SK-N-MC (cell line): ENCODE measurements at regions not wholly inside any gene's neighbourhood (a gene's known extent, or its start where the extent isn't known, plus 50 kb on each side); places are given as distances from the start of the nearest gene placed in this dataset.

Experiments
- DNase-seq: peaks from one replicate; pipeline ENCODE4 v3.0.0-alpha.2; 2011; ENCODE audit warnings: low read depth, low spot score
- H3K27ac ChIP-seq: fragments of 200-600 bp; sonication (generic); 2 replicates; pipeline ENCODE4 v1.5.1; 2016; ENCODE audit warnings: mixed run types
- H3K36me3 ChIP-seq: fragments of 200-600 bp; sonication (generic); 2 replicates; pipeline ENCODE4 v1.6.1; 2017; ENCODE audit warnings: antibody characterized with exemption, low read length, mixed read lengths; ENCODE audit not compliant: insufficient read depth
- H3K4me3 ChIP-seq: fragments of 200-600 bp; sonication (generic); 2 replicates; pipeline ENCODE4 v1.5.1; 2016
- H3K9ac ChIP-seq: fragments of 200-600 bp; sonication (generic); 2 replicates; pipeline ENCODE4 v1.8.0; 2017; ENCODE audit warnings: mixed run types, mixed read lengths; ENCODE audit not compliant: insufficient read length
- H3K9me3 ChIP-seq: fragments of 200-600 bp; sonication (generic); 2 replicates; pipeline ENCODE4 v1.6.1; 2017; ENCODE audit warnings: low read depth, mild to moderate bottlenecking, antibody characterized with exemption, low read length, moderate library complexity, mixed read lengths
- EZH2 ChIP-seq: fragments of 200-600 bp; sonication (generic); IDR thresholded peaks from one replicate; pipeline ENCODE4 v1.6.1; 2017; ENCODE audit warnings: antibody characterized with exemption
- FOXP2 ChIP-seq: optimal IDR thresholded peaks from 2 replicates; pipeline ENCODE3; 2011; ENCODE audit warnings: mild to moderate bottlenecking, moderate library complexity; ENCODE audit not compliant: insufficient read depth; ENCODE audit errors: extremely low read length, control extremely low read depth
- POLR2AphosphoS5 ChIP-seq: IDR thresholded peaks from 2 replicates; pipeline ENCODE4 v1.6.1; 2012; ENCODE audit warnings: mild to moderate bottlenecking, low read depth, low read length, borderline replicate concordance

- H3K9ac ChIP-seq: no peak overlapping the region
- DNase-seq: no peak
Measured at GRCh38 chr6:91106083-91106482, 519.2 kb upstream of the MAP3K7 start.

GRCh38 chr6:91105532-91105931, 518.7 kb upstream of the MAP3K7 start:
- TF ChIP-seq FOXP2: no peak
- TF ChIP-seq EZH2: no peak
- no peak for TF ChIP-seq POLR2AphosphoS5
- no peak for DNase-seq
- Histone ChIP-seq H3K9me3 (no peaks in the 10 kb centered on the region), H3K36me3 (no peaks in the 10 kb centered on the region), H3K4me3 (no peak overlapping the region), H3K9ac (no peak overlapping the region), H3K27ac (no peak overlapping the region)

More at GRCh38 chr6:91106083-91106482, 519.2 kb upstream of the MAP3K7 start:
- TF ChIP-seq FOXP2 (no peak), POLR2AphosphoS5 (no peak), EZH2 (no peak)
- Histone ChIP-seq H3K4me3 (no peak overlapping the region), H3K36me3 (no peaks in the 10 kb centered on the region), H3K27ac (no peak overlapping the region), H3K9me3 (no peaks in the 10 kb centered on the region)

- H3K4me3 ChIP-seq: no peak overlapping the region
- H3K9me3 ChIP-seq: no peaks in the 10 kb centered on the region
- TF ChIP-seq POLR2AphosphoS5 (no peak), FOXP2 (no peak), EZH2 (no peak)
- DNase-seq: no peak
- H3K36me3 ChIP-seq: no peaks in the 10 kb centered on the region
- no peak overlapping the region for H3K27ac ChIP-seq
- no peak overlapping the region for H3K9ac ChIP-seq
Measured at GRCh38 chr6:91099479-91099878, 512.6 kb upstream of the MAP3K7 start.

- no peak for DNase-seq
- Histone ChIP-seq H3K36me3 (no peaks in the 10 kb centered on the region), H3K9ac (no peak overlapping the region), H3K9me3 (no peaks in the 10 kb centered on the region), H3K27ac (no peak overlapping the region), H3K4me3 (no peak overlapping the region)
- TF ChIP-seq POLR2AphosphoS5 (no peak), FOXP2 (no peak), EZH2 (no peak)
Measured at GRCh38 chr6:91098006-91098405, 511.1 kb upstream of the MAP3K7 start.

- TF ChIP-seq FOXP2 (no peak), POLR2AphosphoS5 (no peak), EZH2 (no peak)
- Histone ChIP-seq H3K9me3 (no peaks in the 10 kb centered on the region), H3K4me3 (no peak overlapping the region), H3K36me3 (no peaks in the 10 kb centered on the region), H3K27ac (no peak overlapping the region), H3K9ac (no peak overlapping the region)
- no peak for DNase-seq
Measured at GRCh38 chr6:91097364-91097763, 510.5 kb upstream of the MAP3K7 start.

GRCh38 chr6:91094806-91095475, 508.1 kb upstream of the MAP3K7 start:
- Histone ChIP-seq H3K4me3 (no peak overlapping the region), H3K9ac (no peak overlapping the region), H3K36me3 (no peaks in the 10 kb centered on the region), H3K27ac (no peak overlapping the region), H3K9me3 (no peaks in the 10 kb centered on the region)
- no peak for TF ChIP-seq EZH2
- no peak for TF ChIP-seq FOXP2
- no peak for TF ChIP-seq POLR2AphosphoS5
- no peak for DNase-seq

- Histone ChIP-seq H3K9ac (no peak overlapping the region), H3K4me3 (no peak overlapping the region), H3K9me3 (no peaks in the 10 kb centered on the region), H3K27ac (no peak overlapping the region), H3K36me3 (no peaks in the 10 kb centered on the region)
- DNase-seq: no peak
- no peak for TF ChIP-seq EZH2
- TF ChIP-seq FOXP2: no peak
- no peak for TF ChIP-seq POLR2AphosphoS5
Measured at GRCh38 chr6:91094341-91094740, 507.5 kb upstream of the MAP3K7 start.

- Histone ChIP-seq H3K36me3 (no peaks in the 10 kb centered on the region), H3K9ac (no peak overlapping the region), H3K9me3 (no peaks in the 10 kb centered on the region), H3K4me3 (no peak overlapping the region), H3K27ac (no peak overlapping the region)
- TF ChIP-seq FOXP2: no peak
- no peak for TF ChIP-seq EZH2
- TF ChIP-seq POLR2AphosphoS5: no peak
- no peak for DNase-seq
Measured at GRCh38 chr6:91088976-91089375, 502.1 kb upstream of the MAP3K7 start.

- Histone ChIP-seq H3K27ac (no peak overlapping the region), H3K4me3 (no peak overlapping the region), H3K36me3 (no peaks in the 10 kb centered on the region), H3K9ac (no peak overlapping the region), H3K9me3 (no peaks in the 10 kb centered on the region)
- TF ChIP-seq POLR2AphosphoS5 (no peak), EZH2 (no peak), FOXP2 (no peak)
- no peak for DNase-seq
Measured at GRCh38 chr6:91088515-91088914, 501.6 kb upstream of the MAP3K7 start.
